Adrenal gland (tissue), 5 donors: ENCODE measurements at regions not wholly inside any gene's neighbourhood (a gene's known extent, or its start where the extent isn't known, plus 50 kb on each side); places are given as distances from the start of the nearest gene placed in this dataset.

ENCODE experiments used
- POLR2A ChIP-seq, 2 donors: fragments of 450-650 bp; IDR thresholded peaks; one replicate each; pipeline ENCODE4 v1.6.1; 2017; ENCODE audit warnings: antibody characterized with exemption in 2 of 2, mild to moderate bottlenecking in 2 of 2, moderate library complexity in 1 of 2
- TF ChIP-seq, protein P1 (sequence below), 6 experiments: fragments of 450-650 bp in 4 of 6; fragments of 200-600 bp in 2 of 6; sonication (generic) in 1 of 6; IDR thresholded peaks; 1 replicate in 5 of 6; 2 replicates in 1 of 6; pipeline versions ENCODE4 v1.5.1 to v1.8.0; 2016 to 2021; ENCODE audit warnings: antibody characterized with exemption in 6 of 6, mild to moderate bottlenecking in 2 of 6, moderate library complexity in 1 of 6
- donor health status: DM: no; HTN: no; CAD: no.

DNA sequence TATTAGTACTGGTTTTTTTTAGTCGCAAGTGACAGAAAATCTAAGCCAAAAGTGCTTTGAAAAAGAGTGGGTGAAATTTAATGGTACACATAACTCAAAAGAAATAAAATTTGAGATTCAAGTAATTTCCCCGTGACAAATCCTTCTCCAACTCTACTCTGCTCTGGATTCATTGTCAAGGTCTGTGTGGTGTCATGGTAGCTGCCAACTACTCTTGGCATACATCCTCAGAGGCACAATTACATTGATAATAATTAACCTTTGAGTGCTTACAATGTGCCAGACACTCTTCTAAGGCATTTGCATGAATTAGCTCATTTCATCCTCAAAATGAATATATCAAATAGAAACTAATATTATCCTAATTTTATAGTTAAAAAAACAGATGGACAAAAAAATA lies 1153.9 kb upstream of the NCAM2 start:
- TF ChIP-seq, protein P1, sequence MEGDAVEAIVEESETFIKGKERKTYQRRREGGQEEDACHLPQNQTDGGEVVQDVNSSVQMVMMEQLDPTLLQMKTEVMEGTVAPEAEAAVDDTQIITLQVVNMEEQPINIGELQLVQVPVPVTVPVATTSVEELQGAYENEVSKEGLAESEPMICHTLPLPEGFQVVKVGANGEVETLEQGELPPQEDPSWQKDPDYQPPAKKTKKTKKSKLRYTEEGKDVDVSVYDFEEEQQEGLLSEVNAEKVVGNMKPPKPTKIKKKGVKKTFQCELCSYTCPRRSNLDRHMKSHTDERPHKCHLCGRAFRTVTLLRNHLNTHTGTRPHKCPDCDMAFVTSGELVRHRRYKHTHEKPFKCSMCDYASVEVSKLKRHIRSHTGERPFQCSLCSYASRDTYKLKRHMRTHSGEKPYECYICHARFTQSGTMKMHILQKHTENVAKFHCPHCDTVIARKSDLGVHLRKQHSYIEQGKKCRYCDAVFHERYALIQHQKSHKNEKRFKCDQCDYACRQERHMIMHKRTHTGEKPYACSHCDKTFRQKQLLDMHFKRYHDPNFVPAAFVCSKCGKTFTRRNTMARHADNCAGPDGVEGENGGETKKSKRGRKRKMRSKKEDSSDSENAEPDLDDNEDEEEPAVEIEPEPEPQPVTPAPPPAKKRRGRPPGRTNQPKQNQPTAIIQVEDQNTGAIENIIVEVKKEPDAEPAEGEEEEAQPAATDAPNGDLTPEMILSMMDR (IDR thresholded peaks at IDR 0.05), result no peak
- TF ChIP-seq POLR2A (IDR thresholded peaks at IDR 0.05), result no peak
